ENCODE measurements at regions not wholly inside any gene's neighbourhood (a gene's known extent, or its start where the extent isn't known, plus 50 kb on each side); places are given as distances from the start of the nearest gene placed in this dataset.

- WGBS (ENCODE audit: insufficient coverage, low coverage, low lambda C conversion rate, missing lambda C conversion rate): 55% methylated on average over 1 of the region's 10 CpGs
- Histone ChIP-seq H3K27ac (no peak overlapping the region), H3K9me3 (no peaks in the 10 kb centered on the region), H3K4me1 (no peaks in the 10 kb centered on the region), H3K4me3 (no peak overlapping the region), H3K36me3 (no peaks in the 10 kb centered on the region), H3K27me3 (no peaks in the 10 kb centered on the region)
- DNase-seq: no peak
- ATAC-seq: no peak
- TF ChIP-seq POLR2A (IDR thresholded peaks at IDR 0.05): no peak
- TF ChIP-seq, protein P1, sequence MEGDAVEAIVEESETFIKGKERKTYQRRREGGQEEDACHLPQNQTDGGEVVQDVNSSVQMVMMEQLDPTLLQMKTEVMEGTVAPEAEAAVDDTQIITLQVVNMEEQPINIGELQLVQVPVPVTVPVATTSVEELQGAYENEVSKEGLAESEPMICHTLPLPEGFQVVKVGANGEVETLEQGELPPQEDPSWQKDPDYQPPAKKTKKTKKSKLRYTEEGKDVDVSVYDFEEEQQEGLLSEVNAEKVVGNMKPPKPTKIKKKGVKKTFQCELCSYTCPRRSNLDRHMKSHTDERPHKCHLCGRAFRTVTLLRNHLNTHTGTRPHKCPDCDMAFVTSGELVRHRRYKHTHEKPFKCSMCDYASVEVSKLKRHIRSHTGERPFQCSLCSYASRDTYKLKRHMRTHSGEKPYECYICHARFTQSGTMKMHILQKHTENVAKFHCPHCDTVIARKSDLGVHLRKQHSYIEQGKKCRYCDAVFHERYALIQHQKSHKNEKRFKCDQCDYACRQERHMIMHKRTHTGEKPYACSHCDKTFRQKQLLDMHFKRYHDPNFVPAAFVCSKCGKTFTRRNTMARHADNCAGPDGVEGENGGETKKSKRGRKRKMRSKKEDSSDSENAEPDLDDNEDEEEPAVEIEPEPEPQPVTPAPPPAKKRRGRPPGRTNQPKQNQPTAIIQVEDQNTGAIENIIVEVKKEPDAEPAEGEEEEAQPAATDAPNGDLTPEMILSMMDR (IDR thresholded peaks at IDR 0.05): no peak
- intact Hi-C loops (cut with DNase I): no loop called here
These were observed 132.9 kb downstream of the ZC3H11B start for GRCh38 chr1:219480011-219480410.

DNA sequence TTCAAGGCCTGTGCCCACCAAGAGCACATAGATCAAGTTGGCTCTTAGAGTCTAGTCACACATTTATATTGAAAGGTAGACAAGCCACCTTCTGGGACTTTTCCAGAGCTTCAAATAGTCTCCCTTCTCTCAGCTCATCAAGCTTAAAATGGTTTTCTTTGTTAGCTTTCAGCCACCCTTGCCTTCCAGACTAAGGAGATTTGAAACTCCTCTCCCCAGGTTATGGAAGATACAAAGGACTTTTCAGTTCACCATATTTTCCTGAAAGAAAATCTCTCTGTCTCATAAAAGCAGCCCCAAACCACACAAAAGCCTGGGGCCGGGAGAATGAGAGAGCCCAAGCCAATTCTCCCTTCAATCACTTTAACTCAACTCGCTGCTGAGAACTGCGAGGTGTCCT, 134.1 kb downstream of the ZC3H11B start:
- Histone ChIP-seq H3K27ac (no peak overlapping the region), H3K36me3 (no peaks in the 10 kb centered on the region), H3K27me3 (no peaks in the 10 kb centered on the region), H3K4me3 (no peak overlapping the region), H3K9me3 (no peaks in the 10 kb centered on the region), H3K4me1 (no peaks in the 10 kb centered on the region)
- WGBS (ENCODE audit: insufficient coverage, low coverage, low lambda C conversion rate, missing lambda C conversion rate): 66% methylated on average over 3 of the region's 3 CpGs
- ATAC-seq: no peak
- no peak for TF ChIP-seq POLR2A (IDR thresholded peaks at IDR 0.05)
- TF ChIP-seq, protein P1 (IDR thresholded peaks at IDR 0.05): no peak
- DNase-seq: no peak
- intact Hi-C loops (cut with DNase I): no loop called here

- no peaks in the 10 kb centered on the region for H3K27me3 ChIP-seq
- TF ChIP-seq, protein P1 (IDR thresholded peaks at IDR 0.05): no peak
- no peak for TF ChIP-seq POLR2A (IDR thresholded peaks at IDR 0.05)
- no peak overlapping the region for H3K4me3 ChIP-seq
- no peaks in the 10 kb centered on the region for H3K4me1 ChIP-seq
- no peaks in the 10 kb centered on the region for H3K9me3 ChIP-seq
- no peaks in the 10 kb centered on the region for H3K36me3 ChIP-seq
- intact Hi-C loops (cut with DNase I): no loop called here
- H3K27ac ChIP-seq: no peak overlapping the region
- WGBS (ENCODE audit: insufficient coverage, low coverage, low lambda C conversion rate, missing lambda C conversion rate): 63% methylated on average over 3 of the region's 4 CpGs
- no peak for ATAC-seq
- DNase-seq: no peak
These were observed 135.0 kb downstream of the ZC3H11B start for GRCh38 chr1:219477861-219478260.

DNA sequence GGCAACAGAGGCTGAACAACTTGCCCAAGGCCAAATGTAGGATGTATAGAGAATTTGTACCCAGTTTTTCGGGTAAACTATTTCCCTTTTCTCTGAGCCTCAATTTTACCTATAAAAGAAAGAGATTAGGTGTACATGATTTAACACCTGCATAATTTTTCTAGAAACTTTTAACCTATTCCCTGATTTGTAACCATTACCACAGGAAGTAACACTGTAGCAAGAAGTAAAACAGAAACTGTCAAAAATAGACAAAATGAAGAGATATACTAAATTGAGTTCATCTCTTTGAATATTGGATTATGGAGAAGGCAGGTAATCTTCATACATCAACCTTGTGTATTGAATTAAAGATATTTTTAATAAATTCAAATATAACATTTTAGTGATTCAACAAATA, 136.2 kb downstream of the ZC3H11B start:
- intact Hi-C loops (cut with DNase I): no loop called here
- WGBS (ENCODE audit: insufficient coverage, low coverage, low lambda C conversion rate, missing lambda C conversion rate): 43% methylated on average over 1 of the region's 1 CpG
- DNase-seq: no peak
- Histone ChIP-seq H3K36me3 (no peaks in the 10 kb centered on the region), H3K4me3 (no peak overlapping the region), H3K27me3 (no peaks in the 10 kb centered on the region), H3K4me1 (no peaks in the 10 kb centered on the region), H3K27ac (no peak overlapping the region), H3K9me3 (no peaks in the 10 kb centered on the region)
- ATAC-seq: no peak
- no peak for TF ChIP-seq POLR2A (IDR thresholded peaks at IDR 0.05)
- TF ChIP-seq, protein P1 (IDR thresholded peaks at IDR 0.05): no peak

DNA sequence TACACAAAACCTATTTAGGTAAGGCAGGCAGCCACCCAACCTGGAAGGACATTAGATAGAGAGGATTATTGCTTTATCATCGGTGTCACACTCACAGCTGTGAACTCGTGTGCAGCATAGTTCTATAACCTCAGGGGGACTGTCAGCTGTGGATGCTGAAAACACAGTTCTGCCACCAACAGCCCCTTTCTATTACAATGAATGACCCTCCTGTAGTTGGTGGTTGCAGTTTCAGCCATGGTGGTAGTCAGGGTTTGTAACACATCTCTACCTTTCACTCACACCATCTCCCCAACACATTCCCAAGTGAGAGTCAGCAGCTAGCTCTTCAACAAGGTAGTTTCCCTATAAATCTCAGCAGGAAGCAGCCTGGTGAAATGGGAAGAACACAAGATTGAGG, 136.8 kb downstream of the ZC3H11B start:
- Histone ChIP-seq H3K4me3 (no peak overlapping the region), H3K4me1 (no peaks in the 10 kb centered on the region), H3K27ac (no peak overlapping the region), H3K36me3 (no peaks in the 10 kb centered on the region), H3K27me3 (no peaks in the 10 kb centered on the region), H3K9me3 (no peaks in the 10 kb centered on the region)
- DNase-seq (no peak), ATAC-seq (no peak)
- 63% methylated on average over 2 of the region's 2 CpGs for WGBS (ENCODE audit: insufficient coverage, low coverage, low lambda C conversion rate, missing lambda C conversion rate)
- intact Hi-C loops (cut with DNase I): no loop called here
- no peak for TF ChIP-seq POLR2A (IDR thresholded peaks at IDR 0.05)
- TF ChIP-seq, protein P1 (IDR thresholded peaks at IDR 0.05): no peak
